H7 (cell line): ENCODE measurements at regions not wholly inside any gene's neighbourhood (a gene's known extent, or its start where the extent isn't known, plus 50 kb on each side); places are given as distances from the start of the nearest gene placed in this dataset.
"Not testable (repeated sequence)": the region's sequence is repeated elsewhere in the genome, so short reads cannot be mapped to it uniquely, and the experiment has no call there.

ENCODE experiments used
- DNase-seq: peaks from one replicate; pipeline ENCODE4 v3.0.0; 2012
- H3K27me3 ChIP-seq: 2 replicates; pipeline ENCODE4 v1.6.0; 2011; ENCODE audit warnings: mild to moderate bottlenecking, low read length; ENCODE audit not compliant: control insufficient read depth, insufficient read depth
- H3K36me3 ChIP-seq: replicated peaks from 2 replicates; pipeline ENCODE4 v1.5.1; 2011; ENCODE audit warnings: low read length; ENCODE audit not compliant: control insufficient read depth, insufficient read depth
- H3K4me3 ChIP-seq: 2 replicates; pipeline ENCODE4 v1.5.1; 2011; ENCODE audit warnings: low read depth, mild to moderate bottlenecking, control low read depth, low read length, moderate library complexity; ENCODE audit not compliant: insufficient read depth

DNA sequence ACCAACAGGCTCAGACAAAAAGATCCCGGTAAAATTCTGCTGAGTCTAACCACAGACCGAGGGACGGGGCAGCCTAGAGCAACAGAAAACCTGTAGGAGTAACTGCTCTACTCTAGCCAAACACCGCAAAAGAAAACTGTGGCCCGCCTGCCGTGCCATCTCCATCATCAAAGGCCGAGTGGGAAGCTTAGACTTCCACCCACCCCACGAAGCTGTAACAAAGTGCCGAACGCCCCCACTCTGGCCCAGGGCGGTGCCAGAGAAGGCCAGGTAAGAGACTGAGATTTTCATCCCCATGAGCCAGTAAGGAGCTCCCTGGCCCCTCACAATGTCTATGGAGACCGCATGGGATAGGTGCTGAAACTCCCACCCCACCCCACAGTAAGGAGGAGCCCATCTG is 231.9 kb upstream of the COX10 start:
- Histone ChIP-seq H3K27me3 (no peaks in the 10 kb centered on the region), H3K4me3 (no peak overlapping the region), H3K36me3 (no peaks in the 10 kb centered on the region)
- DNase-seq = no peak

DNA sequence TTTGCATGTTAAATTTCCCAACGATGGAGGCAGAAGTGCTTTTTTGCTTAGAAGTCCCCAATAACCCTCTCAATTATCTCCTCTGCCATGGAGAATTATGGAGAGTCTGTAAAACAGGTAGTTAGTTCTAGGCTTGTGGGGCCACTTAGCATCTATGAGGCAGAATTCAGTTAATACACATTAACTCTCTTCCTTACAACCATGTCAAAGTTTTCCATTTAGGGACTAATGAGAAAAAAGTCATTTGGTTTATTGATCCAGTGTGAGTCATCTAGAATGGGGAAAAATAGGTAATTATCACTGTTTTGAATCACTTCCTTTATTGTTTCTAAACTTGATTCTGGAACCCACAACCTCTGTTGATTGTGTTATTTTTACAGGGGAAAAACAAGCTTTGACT is 229.1 kb upstream of the COX10 start:
- no peak for DNase-seq
- Histone ChIP-seq H3K36me3 (no peaks in the 10 kb centered on the region), H3K4me3 (no peak overlapping the region), H3K27me3 (no peaks in the 10 kb centered on the region)

DNA sequence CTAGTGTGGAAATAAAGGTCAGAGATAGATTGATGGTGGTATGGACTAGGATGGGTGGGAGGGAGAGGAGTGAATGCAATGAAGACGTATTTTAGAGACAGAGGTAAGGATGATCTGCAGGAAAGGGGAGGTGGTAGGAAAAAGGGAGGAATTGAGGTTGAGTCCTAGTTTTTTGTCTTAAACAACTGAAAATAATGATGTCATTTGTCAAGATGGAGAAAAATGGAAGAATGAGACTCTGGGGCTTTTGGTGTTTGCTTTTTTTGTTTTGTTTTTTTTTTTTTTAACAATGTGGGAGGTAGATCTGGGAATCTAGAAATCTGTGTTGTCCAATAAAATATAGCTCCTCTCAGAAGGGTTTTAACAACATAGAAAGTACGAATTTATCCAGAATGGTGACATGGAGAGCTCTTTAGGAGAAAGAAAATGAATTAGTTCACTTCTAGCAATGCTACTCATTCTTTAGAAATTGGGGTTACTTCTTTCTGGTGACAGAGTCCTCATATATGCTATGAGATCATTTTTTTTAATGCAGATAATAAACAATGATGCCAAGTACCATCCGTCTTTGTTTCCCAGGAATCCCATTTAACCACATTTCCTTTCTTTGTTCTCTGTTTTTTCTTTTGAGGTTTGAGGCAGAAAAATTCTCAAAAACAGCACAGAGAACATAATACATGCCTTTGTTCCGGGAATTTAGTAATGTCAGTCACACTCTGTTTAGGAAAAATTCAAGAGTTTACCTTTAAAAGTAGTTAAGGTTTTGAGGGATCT is 225.3 kb upstream of the COX10 start:
- H3K27me3 ChIP-seq = no peaks in the 10 kb centered on the region
- DNase-seq = no peak
- no peaks in the 10 kb centered on the region for H3K36me3 ChIP-seq
- H3K4me3 ChIP-seq = no peak overlapping the region

DNA sequence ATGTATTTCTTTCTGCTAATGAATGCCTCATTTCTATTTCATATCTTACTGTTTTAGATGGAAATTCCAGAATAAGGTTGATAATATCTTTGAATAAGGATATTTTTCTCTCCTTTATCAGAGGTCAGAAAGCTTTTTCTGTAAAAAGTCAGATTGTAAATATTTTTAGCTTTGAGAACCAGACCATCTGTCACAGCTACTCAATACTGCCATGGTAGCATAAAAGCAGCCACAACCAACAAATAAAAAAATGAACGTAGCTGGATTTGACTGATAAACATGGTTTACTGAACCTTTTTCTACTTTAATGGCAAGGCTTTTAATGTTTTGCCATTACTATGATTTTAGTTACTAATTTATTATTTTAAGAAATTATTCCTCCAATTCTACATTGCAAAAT is 217.4 kb upstream of the COX10 start:
- Histone ChIP-seq H3K27me3 (no peaks in the 10 kb centered on the region), H3K4me3 (no peak overlapping the region), H3K36me3 (no peaks in the 10 kb centered on the region)
- DNase-seq = no peak

DNA sequence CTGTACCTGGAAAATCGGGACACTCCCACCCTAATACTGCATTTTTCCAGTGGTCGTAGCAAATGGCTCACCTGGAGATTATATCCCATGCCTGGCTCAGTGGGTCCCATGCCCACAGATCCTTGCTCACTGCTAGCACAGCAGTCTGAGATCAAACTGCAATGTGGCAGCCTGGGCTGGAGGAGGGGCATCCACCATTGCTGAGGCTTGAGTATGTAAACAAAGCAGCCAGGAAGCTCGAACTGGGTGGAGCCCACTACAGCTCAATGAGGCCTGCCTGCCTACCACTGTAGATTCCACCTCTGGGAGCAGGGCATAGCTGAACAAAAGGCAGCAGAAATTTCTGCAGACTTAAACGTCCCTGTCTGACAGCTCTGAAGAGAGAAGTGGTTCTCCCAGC is 213.6 kb upstream of the COX10 start:
- H3K4me3 ChIP-seq, H3K27me3 ChIP-seq, DNase-seq, H3K36me3 ChIP-seq: not testable (repeated sequence)

GRCh38 chr17:13862346-13862745 is 207.0 kb upstream of the COX10 start:
- no peak for DNase-seq
- Histone ChIP-seq H3K4me3 (no peak overlapping the region), H3K27me3 (no peaks in the 10 kb centered on the region), H3K36me3 (no peaks in the 10 kb centered on the region)

DNA sequence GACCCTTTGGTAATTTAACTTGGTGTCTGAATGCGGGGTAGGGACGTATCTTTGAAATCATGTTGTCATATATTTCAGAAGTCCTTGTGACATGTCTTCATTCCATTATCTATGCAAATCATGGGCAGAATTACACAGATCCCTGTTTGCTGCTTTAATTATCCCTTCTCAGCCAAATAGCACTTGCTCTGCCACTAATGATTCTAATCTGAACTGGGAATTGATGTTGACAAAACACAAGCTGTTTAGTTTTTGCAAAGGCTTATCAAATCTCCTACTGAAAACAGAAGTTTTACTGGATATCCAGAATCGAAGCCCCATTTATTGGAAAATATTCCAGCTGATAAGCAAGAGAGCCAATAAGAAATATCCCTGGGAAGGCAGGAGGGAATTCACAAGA is 205.9 kb upstream of the COX10 start:
- Histone ChIP-seq H3K4me3 (no peak overlapping the region), H3K36me3 (no peaks in the 10 kb centered on the region), H3K27me3 (no peaks in the 10 kb centered on the region)
- no peak for DNase-seq

- DNase-seq = no peak
- Histone ChIP-seq H3K27me3 (no peaks in the 10 kb centered on the region), H3K36me3 (no peaks in the 10 kb centered on the region), H3K4me3 (no peak overlapping the region)
Measured at GRCh38 chr17:13864521-13864920, 204.8 kb upstream of the COX10 start.

- Histone ChIP-seq H3K4me3 (no peak overlapping the region), H3K27me3 (no peaks in the 10 kb centered on the region), H3K36me3 (no peaks in the 10 kb centered on the region)
- DNase-seq = no peak
Measured at GRCh38 chr17:13865650-13866049, 203.7 kb upstream of the COX10 start.

DNA sequence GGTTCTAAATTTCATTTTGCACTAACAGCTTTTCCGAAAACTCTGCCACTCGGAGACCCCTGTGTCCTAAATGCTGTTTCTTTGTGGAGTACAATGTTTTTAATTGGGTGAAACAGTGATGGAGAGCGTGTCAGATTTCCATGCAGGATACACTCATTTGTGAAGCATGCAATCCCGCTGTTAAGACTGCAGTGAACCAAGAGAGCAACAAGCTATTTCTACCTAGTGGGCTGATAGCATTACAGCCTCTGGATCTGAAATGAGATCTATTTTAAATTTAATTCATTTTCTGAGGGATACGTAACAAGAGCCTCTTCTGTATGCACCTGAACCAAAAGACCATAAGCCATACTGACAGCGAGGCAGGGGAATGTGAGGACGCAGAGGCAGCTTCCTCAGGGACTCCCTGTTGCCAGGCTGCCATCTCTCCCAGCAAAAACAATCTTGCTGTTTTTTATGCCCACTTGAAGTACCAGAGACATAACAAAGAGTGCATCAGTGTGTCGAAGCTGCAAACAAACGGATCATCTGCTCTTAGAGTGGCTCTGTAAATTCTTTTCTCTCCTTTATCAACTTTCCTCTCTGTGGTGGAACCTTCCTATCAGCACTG is 199.9 kb upstream of the COX10 start:
- H3K4me3 ChIP-seq = no peak overlapping the region
- DNase-seq = no peak
- H3K27me3 ChIP-seq = no peaks in the 10 kb centered on the region
- no peaks in the 10 kb centered on the region for H3K36me3 ChIP-seq

DNA sequence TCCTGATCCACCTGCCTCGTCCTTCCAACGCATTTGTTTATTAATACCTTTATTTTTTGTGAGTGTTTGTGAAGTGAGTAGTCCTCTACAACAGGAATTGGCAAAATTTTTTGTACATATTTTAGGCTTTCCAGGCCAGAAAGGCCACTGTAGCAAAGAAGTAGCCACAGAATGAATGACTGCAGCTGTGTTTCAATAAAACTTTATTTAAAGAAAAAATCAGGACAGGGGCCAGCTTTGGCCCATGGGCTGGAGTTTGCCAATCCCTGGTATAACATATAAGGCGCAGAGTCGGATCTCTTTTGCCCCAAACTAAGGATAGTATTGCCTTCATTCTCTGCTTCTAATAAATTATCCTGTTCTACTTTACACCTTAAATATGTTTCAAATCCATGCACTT is 198.0 kb upstream of the COX10 start:
- no peak for DNase-seq
- Histone ChIP-seq H3K36me3 (no peaks in the 10 kb centered on the region), H3K4me3 (no peak overlapping the region), H3K27me3 (no peaks in the 10 kb centered on the region)

DNA sequence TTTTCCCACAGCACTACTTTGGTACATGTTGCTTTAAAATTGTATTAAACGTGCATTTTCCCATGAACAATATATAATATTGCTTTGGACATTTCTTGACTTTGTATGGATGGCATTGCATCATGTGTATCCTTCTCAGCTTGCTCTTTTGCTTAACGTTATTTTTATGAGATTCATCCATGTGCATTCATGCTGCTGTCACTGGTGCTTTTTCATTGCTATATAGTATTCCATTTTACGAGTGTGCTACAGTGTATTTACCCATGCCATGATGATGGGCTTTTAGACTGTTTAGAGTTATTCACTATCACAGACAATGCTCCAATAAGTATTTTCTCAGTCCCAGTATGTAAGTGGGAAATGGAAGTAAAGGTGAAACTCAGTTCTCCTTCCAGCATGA is 195.2 kb upstream of the COX10 start:
- H3K4me3 ChIP-seq = no peak overlapping the region
- no peaks in the 10 kb centered on the region for H3K36me3 ChIP-seq
- H3K27me3 ChIP-seq = no peaks in the 10 kb centered on the region
- DNase-seq = no peak

DNA sequence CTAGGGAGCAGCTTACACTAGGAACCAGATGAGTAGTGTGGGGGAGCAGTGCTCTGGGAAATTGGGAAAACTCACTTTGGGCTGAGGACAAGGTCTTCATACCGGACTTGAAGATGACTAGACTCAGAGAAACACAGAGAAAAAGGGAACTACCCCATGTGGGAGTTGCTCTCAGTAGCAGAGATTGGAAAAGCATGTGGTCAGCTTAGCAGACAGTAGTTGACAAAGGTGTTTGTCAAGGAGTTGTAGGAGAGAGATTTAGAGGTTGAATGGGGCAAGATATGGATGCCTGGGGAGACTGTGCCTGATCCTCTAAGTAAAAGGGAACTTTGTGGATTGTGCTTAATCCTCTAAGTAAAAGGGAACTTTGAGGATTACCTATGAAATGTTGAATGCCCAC is 194.5 kb upstream of the COX10 start:
- Histone ChIP-seq H3K4me3 (no peak overlapping the region), H3K36me3 (no peaks in the 10 kb centered on the region), H3K27me3 (no peaks in the 10 kb centered on the region)
- DNase-seq = no peak

- no peak for DNase-seq
- Histone ChIP-seq H3K27me3 (no peaks in the 10 kb centered on the region), H3K4me3 (no peak overlapping the region), H3K36me3 (no peaks in the 10 kb centered on the region)
Measured at GRCh38 chr17:13879961-13880466, 189.3 kb upstream of the COX10 start.

DNA sequence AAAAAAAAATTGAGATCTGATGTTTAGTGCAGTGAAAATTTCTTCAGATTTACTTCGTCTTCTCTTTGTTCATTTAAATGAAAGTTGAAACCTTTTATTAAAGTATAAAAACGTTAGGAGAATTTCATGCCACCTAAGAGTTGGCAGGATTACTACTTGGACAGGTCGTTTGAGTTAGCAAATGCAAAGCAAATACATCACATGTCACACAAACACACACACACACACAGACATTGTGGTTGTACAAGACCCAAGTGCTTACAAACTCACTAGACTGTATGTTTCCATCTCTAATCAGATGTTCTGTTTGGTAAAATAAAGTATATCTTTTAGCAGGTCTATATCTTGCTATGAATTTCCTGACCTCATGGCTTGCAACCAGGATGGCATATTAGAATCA is 185.6 kb upstream of the COX10 start:
- Histone ChIP-seq H3K27me3 (no peaks in the 10 kb centered on the region), H3K4me3 (no peak overlapping the region), H3K36me3 (no peaks in the 10 kb centered on the region)
- DNase-seq = no peak
